Caki2 (cell line): ENCODE measurements at regions not wholly inside any gene's neighbourhood (a gene's known extent, or its start where the extent isn't known, plus 50 kb on each side); places are given as distances from the start of the nearest gene placed in this dataset.
"Not testable (repeated sequence)": the region's sequence is repeated elsewhere in the genome, so short reads cannot be mapped to it uniquely, and the experiment has no call there.

ENCODE experiments used
- DNase-seq: peaks from one replicate; pipeline ENCODE4 v3.0.0-alpha.2; 2015; ENCODE audit warnings: low read depth
- in situ Hi-C: cut with HindIII; loops from 2 replicates; pipeline ENCODE4 v1.10.0; 2016; ENCODE audit warnings: low sequenced_read_pairs, low pct_unique_long_range_greater_than_20kb, mixed read lengths

- in situ Hi-C loops, DNase-seq: not testable (repeated sequence)
These were observed 265.5 kb downstream of the NPHP4 start for GRCh38 chr1:5726586-5727184.

- in situ Hi-C loops: no loop called here
- DNase-seq: no peak
These were observed 266.2 kb downstream of the NPHP4 start for GRCh38 chr1:5725855-5726585.

GRCh38 chr1:5725406-5725805 is 266.8 kb downstream of the NPHP4 start:
- in situ Hi-C loops: no loop called here

GRCh38 chr1:5724847-5725246 is 267.4 kb downstream of the NPHP4 start:
- in situ Hi-C loops: no loop called here
- DNase-seq: no peak

More at GRCh38 chr1:5725406-5725805, 266.8 kb downstream of the NPHP4 start:
- no peak for DNase-seq

GRCh38 chr1:5722635-5723164 is 269.5 kb downstream of the NPHP4 start:
- no peak for DNase-seq
- in situ Hi-C loops: no loop called here

GRCh38 chr1:5721634-5722215 is 270.5 kb downstream of the NPHP4 start:
- no peak for DNase-seq
- in situ Hi-C loops: no loop called here

GRCh38 chr1:5720936-5721335 is 271.3 kb downstream of the NPHP4 start:
- in situ Hi-C loops: no loop called here
- no peak for DNase-seq

- no peak for DNase-seq
- in situ Hi-C loops: no loop called here
These were observed 271.7 kb downstream of the NPHP4 start for GRCh38 chr1:5720484-5720883.

GRCh38 chr1:5720045-5720444 is 272.2 kb downstream of the NPHP4 start:
- no peak for DNase-seq
- in situ Hi-C loops: no loop called here

GRCh38 chr1:5718831-5719632 is 273.2 kb downstream of the NPHP4 start:
- DNase-seq: no peak
- in situ Hi-C loops: no loop called here

- no peak for DNase-seq
- in situ Hi-C loops: no loop called here
These were observed 275.1 kb downstream of the NPHP4 start for GRCh38 chr1:5717031-5717682.

GRCh38 chr1:5716126-5716525 is 276.1 kb downstream of the NPHP4 start:
- in situ Hi-C loops: no loop called here
- DNase-seq: no peak

GRCh38 chr1:5713101-5714010 is 278.9 kb downstream of the NPHP4 start:
- in situ Hi-C loops: no loop called here
- DNase-seq: no peak

- in situ Hi-C loops: no loop called here
- no peak for DNase-seq
These were observed 280.1 kb downstream of the NPHP4 start for GRCh38 chr1:5711956-5712645.

GRCh38 chr1:5711079-5711478 is 281.1 kb downstream of the NPHP4 start:
- in situ Hi-C loops: no loop called here
- no peak for DNase-seq

GRCh38 chr1:5709976-5710375 is 282.2 kb downstream of the NPHP4 start:
- in situ Hi-C loops: no loop called here
- DNase-seq: no peak

- DNase-seq: no peak
- in situ Hi-C loops: no loop called here
These were observed 282.7 kb downstream of the NPHP4 start for GRCh38 chr1:5709461-5709975.
